Body of pancreas (tissue), 4 donors: ENCODE measurements at regions not wholly inside any gene's neighbourhood (a gene's known extent, or its start where the extent isn't known, plus 50 kb on each side); places are given as distances from the start of the nearest gene placed in this dataset.

Experiments used
- ATAC-seq: fragments of 150-250 bp; one replicate; pipeline ENCODE4 v1.9.1; 2016
- DNase-seq, 4 donors: peaks; one replicate each; pipeline ENCODE4 v3.0.0-alpha.2; 2019
- H3K27ac ChIP-seq, 4 donors: fragments of 200-600 bp; sonication (generic); 1 replicate in 3 of 4; 2 replicates in 1 of 4; pipeline versions ENCODE4 v1.5.1 to v1.6.1; 2016 to 2019; ENCODE audit warnings: mild to moderate bottlenecking in 1 of 4, mixed read lengths in 1 of 4, moderate library complexity in 1 of 4
- H3K27me3 ChIP-seq, 2 donors: fragments of 200-600 bp; sonication (generic); one replicate each; pipeline ENCODE4 v1.6.0; 2016; ENCODE audit warnings: mild to moderate bottlenecking in 1 of 2
- H3K36me3 ChIP-seq, 2 donors: fragments of 200-600 bp; sonication (generic); replicated peaks in 1 of 2; 2 replicates each; pipeline ENCODE4 v1.5.1; 2016; ENCODE audit warnings: low read depth in 2 of 2; ENCODE audit not compliant: insufficient read depth in 1 of 2
- H3K4me1 ChIP-seq: fragments of 200-600 bp; sonication (generic); one replicate; pipeline ENCODE4 v1.6.0; 2016
- H3K4me3 ChIP-seq, 2 donors: fragments of 200-600 bp; sonication (generic); 1 replicate in 1 of 2; 2 replicates in 1 of 2; pipeline ENCODE4 v1.5.1; 2016 to 2019
- H3K9me3 ChIP-seq, 3 donors: fragments of 200-600 bp; sonication (generic); 1 replicate in 2 of 3; 2 replicates in 1 of 3; pipeline ENCODE4 v1.5.1; 2016
- POLR2A ChIP-seq, 3 donors: fragments of 450-650 bp; IDR thresholded peaks; one replicate each; pipeline ENCODE4 v1.6.1; 2016; ENCODE audit warnings: antibody characterized with exemption in 3 of 3, mild to moderate bottlenecking in 2 of 3
- WGBS, 2 donors: methylation state at CpG; one replicate each; pipeline ENCODE4 v1.1.5; 2017; 5-methylcytosine and 5-hydroxymethylcytosine counted together
- intact Hi-C: fragments of 100-400 bp; cut with DNase I; formaldehyde crosslinking; loops from one replicate; pipeline ENCODE4 v1.15.1; 2023
- TF ChIP-seq, protein P1 (sequence below), 7 experiments: fragments of 450-650 bp in 4 of 7; fragments of 200-600 bp in 3 of 7; sonication (generic) in 3 of 7; IDR thresholded peaks; one replicate each; pipeline ENCODE4 v1.5.1; 2016 to 2019; ENCODE audit warnings: antibody characterized with exemption in 7 of 7

DNA sequence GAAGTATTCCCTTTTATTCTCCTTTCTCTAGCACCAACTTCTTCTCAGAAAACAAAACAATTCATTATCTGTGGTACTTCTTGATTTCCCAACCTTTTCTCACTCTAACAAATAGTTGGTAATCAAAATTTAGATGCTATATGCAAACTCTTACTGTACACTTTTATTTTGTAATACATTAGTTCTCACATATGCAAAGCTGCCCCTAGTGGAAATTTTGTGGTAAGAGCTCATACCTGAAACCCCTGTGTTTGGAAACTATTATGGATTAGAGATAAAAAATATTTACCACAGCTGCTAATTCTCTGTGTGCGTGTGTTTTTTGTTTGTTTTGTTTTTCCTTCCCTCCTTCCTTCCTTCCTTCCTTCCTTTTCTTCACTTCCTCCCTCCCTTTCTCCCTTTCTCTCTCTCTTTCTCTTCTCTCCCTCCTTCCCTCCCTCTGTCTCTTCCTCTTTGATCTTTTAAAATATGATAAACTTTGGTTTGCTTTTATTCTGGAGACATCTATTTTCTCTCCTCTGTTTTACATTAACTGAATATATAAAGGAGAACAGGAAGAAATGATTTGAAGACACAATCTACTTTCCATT lies 537.4 kb downstream of the SLITRK6 start:
- Histone ChIP-seq H3K9me3 (no peaks in the 10 kb centered on the region), H3K36me3 (no peaks in the 10 kb centered on the region), H3K27me3 (no peaks in the 10 kb centered on the region), H3K27ac (no peak overlapping the region), H3K4me1 (no peaks in the 10 kb centered on the region), H3K4me3 (no peak overlapping the region)
- WGBS, 2 donors = 8 to 13% methylated on average over 1 of the region's 1 CpG
- ATAC-seq (no peak), DNase-seq (no peak)
- intact Hi-C loops = no loop called here
- no peak for TF ChIP-seq POLR2A (IDR thresholded peaks at IDR 0.05)
- TF ChIP-seq, protein P1, sequence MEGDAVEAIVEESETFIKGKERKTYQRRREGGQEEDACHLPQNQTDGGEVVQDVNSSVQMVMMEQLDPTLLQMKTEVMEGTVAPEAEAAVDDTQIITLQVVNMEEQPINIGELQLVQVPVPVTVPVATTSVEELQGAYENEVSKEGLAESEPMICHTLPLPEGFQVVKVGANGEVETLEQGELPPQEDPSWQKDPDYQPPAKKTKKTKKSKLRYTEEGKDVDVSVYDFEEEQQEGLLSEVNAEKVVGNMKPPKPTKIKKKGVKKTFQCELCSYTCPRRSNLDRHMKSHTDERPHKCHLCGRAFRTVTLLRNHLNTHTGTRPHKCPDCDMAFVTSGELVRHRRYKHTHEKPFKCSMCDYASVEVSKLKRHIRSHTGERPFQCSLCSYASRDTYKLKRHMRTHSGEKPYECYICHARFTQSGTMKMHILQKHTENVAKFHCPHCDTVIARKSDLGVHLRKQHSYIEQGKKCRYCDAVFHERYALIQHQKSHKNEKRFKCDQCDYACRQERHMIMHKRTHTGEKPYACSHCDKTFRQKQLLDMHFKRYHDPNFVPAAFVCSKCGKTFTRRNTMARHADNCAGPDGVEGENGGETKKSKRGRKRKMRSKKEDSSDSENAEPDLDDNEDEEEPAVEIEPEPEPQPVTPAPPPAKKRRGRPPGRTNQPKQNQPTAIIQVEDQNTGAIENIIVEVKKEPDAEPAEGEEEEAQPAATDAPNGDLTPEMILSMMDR (IDR thresholded peaks at IDR 0.05) = no peak

DNA sequence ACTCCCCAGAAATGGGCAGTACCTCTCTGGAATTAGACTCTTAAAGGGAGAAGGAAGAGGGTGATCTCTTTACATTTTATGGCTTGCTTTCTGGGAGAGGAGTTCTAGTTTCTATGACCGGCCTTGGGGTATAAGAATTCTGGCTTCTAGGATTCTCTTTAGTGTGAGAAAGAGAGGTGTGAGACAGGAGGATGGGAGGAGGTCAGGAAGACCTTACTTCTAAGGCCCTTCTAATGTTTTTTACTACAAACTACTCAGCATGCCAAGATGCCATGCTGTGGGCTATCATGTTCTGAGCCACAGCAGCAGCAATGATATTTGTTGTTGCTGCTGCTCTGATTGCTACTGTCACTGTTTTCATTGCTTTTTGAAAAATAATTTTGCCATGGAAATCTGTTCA lies 538.3 kb downstream of the SLITRK6 start:
- WGBS, 2 donors = 79 to 87% methylated on average over 1 of the region's 1 CpG

DNA sequence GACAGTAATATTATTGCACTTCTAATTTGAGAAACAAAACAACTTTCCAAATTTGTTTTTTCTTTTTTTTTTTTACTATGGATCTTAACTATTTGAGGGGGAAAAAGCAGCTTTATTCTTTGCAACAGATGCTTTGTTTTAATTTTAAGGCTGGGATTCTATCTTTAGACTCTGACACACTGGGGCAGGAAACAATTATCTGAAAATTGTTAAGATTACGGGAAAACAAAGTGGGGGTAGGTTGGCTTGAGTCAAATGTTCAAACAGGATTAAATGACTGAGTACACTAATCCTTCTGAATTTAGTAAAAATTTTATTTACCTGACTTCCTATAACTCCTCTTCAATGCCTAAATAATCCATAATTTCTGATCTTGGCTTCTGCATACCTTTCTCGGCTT lies 543.2 kb downstream of the SLITRK6 start:
- H3K27ac ChIP-seq = no peak overlapping the region
- no peaks in the 10 kb centered on the region for H3K27me3 ChIP-seq
- H3K4me1 ChIP-seq = no peaks in the 10 kb centered on the region
- H3K9me3 ChIP-seq = no peaks in the 10 kb centered on the region
- TF ChIP-seq, protein P1 (IDR thresholded peaks at IDR 0.05) = no peak
- TF ChIP-seq POLR2A (IDR thresholded peaks at IDR 0.05) = no peak
- WGBS, 2 donors = 48 to 57% methylated on average over 2 of the region's 2 CpGs
- ATAC-seq = no peak
- intact Hi-C loops = no loop called here
- no peak overlapping the region for H3K4me3 ChIP-seq
- no peak for DNase-seq
- H3K36me3 ChIP-seq = no peaks in the 10 kb centered on the region

More for the DNA sequence above, 538.3 kb downstream of the SLITRK6 start:
- Histone ChIP-seq H3K27ac (no peak overlapping the region), H3K4me1 (no peaks in the 10 kb centered on the region), H3K27me3 (no peaks in the 10 kb centered on the region), H3K9me3 (no peaks in the 10 kb centered on the region), H3K36me3 (no peaks in the 10 kb centered on the region), H3K4me3 (no peak overlapping the region)
- DNase-seq (no peak), ATAC-seq (no peak)
- intact Hi-C loops = no loop called here
- TF ChIP-seq, protein P1 (IDR thresholded peaks at IDR 0.05) = no peak
- TF ChIP-seq POLR2A (IDR thresholded peaks at IDR 0.05) = no peak

DNA sequence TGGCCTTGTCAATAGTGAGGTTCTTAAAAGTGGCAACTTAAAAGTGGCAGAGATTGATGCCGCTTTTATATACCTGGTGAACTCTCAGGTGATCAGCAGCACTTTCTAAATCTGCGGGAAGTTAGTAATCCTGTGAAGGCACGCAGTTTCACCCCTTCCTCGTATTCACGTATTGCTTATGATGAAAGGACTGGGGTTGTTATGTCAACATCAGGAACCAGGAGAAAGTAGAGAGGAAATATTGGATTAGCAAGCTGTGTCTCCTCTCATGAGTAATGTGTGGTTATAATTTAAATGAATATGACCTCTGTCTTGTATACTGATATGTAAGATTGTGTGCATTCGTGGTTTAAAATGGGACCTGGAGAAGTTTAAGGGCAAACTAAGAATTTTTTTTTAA lies 544.6 kb downstream of the SLITRK6 start:
- no peaks in the 10 kb centered on the region for H3K4me1 ChIP-seq
- H3K27ac ChIP-seq = no peak overlapping the region
- no peaks in the 10 kb centered on the region for H3K36me3 ChIP-seq
- ATAC-seq = no peak
- intact Hi-C loops = no loop called here
- H3K4me3 ChIP-seq = no peak overlapping the region
- H3K9me3 ChIP-seq = no peaks in the 10 kb centered on the region
- H3K27me3 ChIP-seq = no peaks in the 10 kb centered on the region
- 57 to 68% methylated on average over 6 of the region's 6 CpGs for WGBS, 2 donors
- DNase-seq = no peak
- TF ChIP-seq, protein P1 (IDR thresholded peaks at IDR 0.05) = no peak
- no peak for TF ChIP-seq POLR2A (IDR thresholded peaks at IDR 0.05)

DNA sequence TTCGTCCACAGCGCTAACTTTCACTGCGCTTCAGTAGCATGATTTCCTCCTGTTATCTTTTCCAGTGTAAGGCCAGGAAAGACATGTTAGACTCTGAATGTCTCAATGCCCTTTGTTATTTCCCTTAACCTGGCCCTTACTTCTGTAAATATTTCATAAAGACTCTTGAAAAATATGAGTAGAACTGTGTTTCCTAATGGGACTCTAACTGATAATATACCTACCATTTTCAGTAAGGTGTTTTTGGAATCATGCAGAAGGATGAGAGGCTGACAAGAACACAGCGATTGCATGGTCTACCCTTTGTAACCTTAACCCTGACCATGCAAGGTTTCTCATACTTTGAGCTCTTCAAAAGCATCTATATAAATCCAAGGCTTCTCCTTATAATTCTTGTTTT lies 550.1 kb downstream of the SLITRK6 start:
- TF ChIP-seq, protein P1 (IDR thresholded peaks at IDR 0.05) = no peak
- no peak for TF ChIP-seq POLR2A (IDR thresholded peaks at IDR 0.05)
- Histone ChIP-seq H3K27me3 (no peaks in the 10 kb centered on the region), H3K36me3 (no peaks in the 10 kb centered on the region), H3K4me1 (no peaks in the 10 kb centered on the region), H3K27ac (no peak overlapping the region), H3K4me3 (no peak overlapping the region), H3K9me3 (no peaks in the 10 kb centered on the region)
- no peak for DNase-seq
- intact Hi-C loops = no loop called here
- WGBS, 2 donors = 71 to 82% methylated on average over 4 of the region's 4 CpGs
- ATAC-seq = no peak
